IPS DF 19.7 (cell line): ENCODE measurements at regions not wholly inside any gene's neighbourhood (a gene's known extent, or its start where the extent isn't known, plus 50 kb on each side); places are given as distances from the start of the nearest gene placed in this dataset.

Experiments used
- DNase-seq: peaks from one replicate; pipeline ENCODE4 v3.0.0-alpha.2; 2013; ENCODE audit warnings: low read depth, low spot score

- no peak for DNase-seq
These were observed 113.6 kb upstream of the ATP8B1 start for GRCh38 chr18:57916684-57917083.

DNA sequence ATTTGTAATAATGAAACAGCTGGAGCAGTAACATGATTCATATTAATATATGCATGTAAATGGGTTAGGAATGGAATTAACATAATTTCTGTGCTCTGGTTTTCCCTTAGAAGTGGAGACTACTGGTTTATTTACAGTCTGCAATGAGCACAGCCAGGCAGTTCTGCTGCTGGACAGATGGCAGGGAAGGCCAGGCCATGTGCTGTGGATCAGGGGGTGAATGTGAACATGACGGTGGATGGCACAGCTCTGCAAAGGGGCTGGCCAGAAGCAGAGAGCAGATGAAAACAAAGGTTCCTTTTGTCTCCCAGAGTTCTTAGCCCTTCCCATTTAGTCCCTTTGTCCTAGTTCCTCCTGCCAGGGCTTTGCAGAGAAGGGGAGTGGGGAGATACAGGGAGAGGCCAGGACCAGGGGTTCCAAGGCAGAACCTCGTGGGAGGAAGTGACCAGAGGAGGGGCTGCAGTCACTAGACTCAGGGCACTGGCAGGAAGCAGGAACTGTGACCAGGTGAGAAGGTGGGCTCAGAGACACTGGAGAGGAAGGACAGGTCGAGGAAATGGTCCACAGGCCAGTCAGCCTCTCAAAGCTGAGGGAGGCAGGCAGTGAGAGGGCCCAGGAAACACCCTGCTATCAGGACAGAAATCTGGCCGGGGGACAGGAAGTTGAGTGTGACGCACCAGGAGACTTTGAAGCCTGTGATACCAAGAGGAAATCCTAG is 112.9 kb upstream of the ATP8B1 start:
- DNase-seq = no peak

DNA sequence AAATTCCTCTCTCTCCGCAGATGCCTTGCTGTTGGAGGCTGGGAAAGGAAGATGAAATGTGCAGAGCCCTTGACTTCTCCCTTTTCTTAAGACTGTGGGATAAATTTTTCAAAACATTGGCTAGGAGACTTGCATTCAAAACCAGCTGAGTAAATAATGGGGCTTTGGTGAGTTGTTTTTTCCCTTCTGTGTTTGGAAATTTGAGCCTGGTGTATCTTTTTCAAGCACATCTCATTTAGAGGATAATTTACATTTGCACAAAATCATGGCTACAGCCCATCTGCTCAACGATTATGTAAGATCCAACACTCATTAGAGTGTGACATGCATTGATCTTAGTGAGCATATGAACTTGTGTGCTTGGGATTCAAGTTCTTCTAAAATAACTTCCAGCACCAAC is 112.1 kb upstream of the ATP8B1 start:
- DNase-seq = no peak

DNA sequence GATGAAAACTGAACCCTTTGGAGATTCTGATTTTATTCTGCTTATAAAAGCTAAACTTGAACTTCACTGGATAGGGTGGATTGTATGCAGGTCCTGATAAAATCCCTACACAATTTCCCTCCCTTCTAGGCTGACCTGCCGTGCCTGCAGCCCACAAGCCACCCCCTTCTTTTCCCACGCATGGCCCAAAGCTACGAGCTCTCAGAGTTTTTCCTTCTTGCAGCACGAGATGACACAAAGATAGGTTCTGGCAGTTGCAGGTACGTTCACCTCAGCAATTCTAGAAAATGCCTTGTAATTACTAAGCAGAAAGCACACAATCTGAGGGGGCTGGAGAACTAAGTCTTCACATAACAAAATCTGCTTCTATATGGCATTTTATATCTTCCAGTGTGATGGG is 110.6 kb upstream of the ATP8B1 start:
- no peak for DNase-seq

- no peak for DNase-seq
These were observed 107.7 kb upstream of the ATP8B1 start for GRCh38 chr18:57910817-57911216.

- no peak for DNase-seq
These were observed 107.0 kb upstream of the ATP8B1 start for GRCh38 chr18:57910134-57910533.

- no peak for DNase-seq
These were observed 106.5 kb upstream of the ATP8B1 start for GRCh38 chr18:57909620-57910019.

GRCh38 chr18:57908092-57908491 is 105.0 kb upstream of the ATP8B1 start:
- no peak for DNase-seq

DNA sequence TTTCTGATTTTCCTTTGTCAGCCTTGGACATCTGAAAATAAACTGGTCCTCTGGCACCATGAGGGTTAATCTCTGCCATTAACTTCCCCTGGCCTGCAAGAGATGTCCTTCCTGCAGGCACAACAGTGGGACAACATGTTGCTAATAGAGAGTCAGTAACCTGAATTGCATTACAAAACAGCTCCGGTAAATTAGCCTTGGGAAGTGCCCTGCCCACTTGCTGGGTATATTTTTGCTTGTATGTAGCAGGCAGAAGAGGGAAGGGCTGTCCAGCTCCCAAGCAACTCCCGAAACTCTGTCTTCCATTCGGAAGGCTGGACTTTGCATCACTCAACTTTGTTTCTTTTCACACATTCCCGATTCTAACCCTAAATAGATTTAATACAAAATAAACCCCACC is 104.4 kb upstream of the ATP8B1 start:
- DNase-seq = no peak

DNA sequence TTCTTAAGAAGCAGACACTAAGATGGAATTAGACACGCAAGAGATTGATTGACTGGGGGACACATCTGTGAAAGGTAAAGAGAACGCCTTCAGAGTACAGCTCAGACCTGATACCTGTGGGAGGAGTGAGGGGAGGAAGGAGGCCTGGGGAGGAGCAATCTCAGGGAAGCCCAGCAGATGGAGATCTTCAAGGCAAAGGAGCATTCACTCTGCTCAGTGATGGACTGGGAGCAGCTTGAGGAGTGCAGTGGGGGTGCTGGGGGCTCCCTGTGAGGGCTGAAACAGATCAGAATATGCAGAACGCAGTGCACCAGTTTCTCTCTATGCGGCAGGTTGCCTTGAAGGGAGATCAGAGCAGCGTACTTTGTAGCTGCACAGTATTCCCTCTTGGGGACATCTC is 103.7 kb upstream of the ATP8B1 start:
- DNase-seq = no peak

DNA sequence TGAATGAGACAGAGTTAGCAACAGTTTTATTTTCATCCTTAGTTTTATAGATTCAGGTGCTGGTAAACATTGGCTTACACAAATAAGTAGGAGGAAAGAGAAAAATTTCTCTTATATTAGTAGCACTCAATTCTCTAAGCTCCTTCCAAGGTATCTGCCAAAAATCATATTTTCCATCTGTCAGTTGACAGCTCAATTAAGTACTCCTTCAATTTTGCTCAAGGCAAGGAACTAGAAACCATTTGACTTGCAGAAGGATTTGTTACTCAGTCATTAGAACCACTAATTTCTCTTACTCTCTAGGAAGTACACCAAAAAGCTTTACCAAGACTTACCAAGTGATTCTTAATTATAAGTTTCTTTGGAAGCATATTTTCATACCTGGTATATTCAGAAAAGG is 101.4 kb upstream of the ATP8B1 start:
- DNase-seq = no peak

GRCh38 chr18:57902721-57903120 is 99.6 kb upstream of the ATP8B1 start:
- DNase-seq = no peak

- no peak for DNase-seq
These were observed 98.9 kb upstream of the ATP8B1 start for GRCh38 chr18:57901825-57902589.

DNA sequence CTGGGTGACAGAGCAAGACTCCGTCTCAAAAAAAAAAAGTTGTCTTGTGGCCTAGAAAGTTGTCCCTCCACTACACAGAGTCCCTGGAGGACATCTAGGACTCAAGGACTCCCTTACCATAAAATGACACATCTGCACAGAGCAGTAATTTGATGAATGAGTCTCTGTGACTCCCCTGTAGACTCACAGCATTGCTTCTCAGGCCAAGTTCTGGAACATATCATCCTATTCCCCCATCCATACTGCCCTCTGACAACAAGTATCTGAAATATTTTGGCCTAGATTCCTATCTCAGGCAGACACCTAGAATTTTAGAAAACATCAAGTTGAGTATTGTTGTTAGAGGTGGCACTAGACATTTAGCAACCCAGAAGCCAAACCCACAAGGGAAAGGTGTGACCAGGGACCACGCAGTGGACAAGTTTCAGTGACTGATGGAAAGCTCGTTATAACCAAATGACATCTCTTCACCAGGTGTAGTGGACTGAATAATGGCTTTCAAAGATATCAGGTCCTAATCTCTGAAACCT is 97.9 kb upstream of the ATP8B1 start:
- DNase-seq = no peak

DNA sequence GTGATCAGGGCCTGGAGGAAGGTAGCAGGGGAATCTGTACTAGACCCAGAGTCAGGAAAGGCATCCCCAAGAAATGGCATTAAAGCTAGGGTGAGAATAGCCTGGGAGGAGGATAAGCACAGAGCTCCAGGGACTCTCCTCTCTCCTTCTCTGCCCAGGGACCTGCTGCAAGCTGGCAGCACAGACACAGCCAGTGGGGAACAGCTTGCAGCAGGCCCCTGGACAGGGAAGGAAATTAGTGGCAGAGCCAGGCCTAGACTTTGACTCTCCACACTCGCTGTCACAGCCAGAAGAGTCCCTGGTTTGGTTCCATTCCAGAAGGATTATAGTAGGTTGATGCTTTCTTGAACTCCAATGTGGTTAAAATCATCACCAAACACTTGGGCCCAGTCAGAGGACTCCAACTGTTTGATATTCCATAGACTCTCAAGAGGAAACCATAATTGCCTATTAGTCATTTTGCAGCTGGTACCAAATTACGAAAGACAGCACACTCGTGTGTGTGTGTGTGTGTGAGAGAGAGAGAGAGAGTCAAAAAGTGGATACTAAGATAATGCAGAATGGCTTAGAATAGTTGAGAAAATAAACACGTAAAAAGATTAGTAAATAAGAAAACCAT is 95.5 kb upstream of the ATP8B1 start:
- DNase-seq = no peak

DNA sequence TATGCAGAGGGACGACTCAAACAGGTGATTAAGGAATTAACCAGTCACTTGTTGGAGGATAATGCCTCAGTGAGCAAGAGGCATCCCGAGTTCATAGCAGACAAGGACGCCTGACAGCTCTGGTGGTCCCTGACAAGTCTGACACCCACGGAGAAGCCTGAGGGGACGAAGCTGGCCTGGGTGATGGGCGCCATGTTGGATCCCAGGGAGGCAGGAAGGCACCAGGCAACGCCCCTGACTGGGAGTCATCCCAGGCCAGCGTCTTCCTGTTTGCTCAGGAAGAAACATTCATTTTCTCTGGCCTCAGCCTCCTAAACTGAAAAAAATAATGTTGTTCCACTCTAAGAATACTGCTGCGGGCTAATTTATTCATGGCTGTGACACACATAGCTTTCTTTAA is 92.1 kb upstream of the ATP8B1 start:
- DNase-seq = no peak

DNA sequence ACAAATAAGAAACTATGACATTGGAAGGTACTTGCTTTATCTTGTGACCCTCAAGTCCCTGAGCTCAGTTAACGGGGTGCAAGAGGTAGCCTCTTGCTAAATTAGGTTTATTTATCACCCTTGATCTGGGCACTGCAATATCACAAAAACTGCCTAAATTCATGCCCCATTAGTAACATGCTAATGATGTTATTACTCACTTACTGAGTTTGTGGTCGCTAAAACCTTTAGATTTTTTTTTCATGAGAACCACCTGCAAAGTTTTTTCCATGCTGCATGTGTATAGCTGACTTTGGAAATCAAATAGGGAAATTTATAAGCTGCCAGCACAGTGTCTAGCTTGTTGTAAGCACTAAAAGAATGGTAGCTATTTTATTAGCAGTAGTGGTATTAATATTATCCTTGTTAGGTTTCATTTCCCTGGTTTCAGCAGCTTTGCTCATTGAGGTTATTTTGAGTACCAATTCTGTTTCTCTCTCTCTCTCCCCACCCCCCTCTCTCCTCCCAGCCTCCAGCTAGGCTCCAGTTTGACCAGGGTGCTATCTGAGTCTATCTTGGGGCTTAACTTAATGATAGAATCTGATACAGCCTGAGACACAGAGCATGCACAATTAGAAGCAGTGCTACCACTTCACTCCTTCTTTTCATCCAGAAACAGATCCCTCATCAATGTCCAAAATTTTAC is 88.7 kb upstream of the ATP8B1 start:
- no peak for DNase-seq

DNA sequence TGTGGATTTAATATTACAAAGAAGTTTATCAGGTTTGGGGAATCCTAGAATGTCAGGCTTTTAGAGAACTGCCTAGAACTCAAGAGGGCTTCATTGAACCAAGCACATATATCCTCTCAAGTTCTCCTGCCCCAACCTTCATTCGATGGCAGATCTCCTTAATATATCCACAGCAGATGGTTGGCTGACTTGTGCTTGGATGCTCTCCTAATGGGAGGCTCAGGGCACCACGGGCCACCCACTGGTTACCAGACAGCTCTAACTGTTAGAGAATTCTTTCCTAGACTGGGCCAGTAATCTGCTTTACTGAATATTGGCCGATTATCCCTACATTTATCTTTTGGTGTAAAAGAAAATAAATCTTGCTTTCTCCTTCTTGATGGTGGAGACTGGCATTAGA is 87.2 kb upstream of the ATP8B1 start:
- DNase-seq = no peak

DNA sequence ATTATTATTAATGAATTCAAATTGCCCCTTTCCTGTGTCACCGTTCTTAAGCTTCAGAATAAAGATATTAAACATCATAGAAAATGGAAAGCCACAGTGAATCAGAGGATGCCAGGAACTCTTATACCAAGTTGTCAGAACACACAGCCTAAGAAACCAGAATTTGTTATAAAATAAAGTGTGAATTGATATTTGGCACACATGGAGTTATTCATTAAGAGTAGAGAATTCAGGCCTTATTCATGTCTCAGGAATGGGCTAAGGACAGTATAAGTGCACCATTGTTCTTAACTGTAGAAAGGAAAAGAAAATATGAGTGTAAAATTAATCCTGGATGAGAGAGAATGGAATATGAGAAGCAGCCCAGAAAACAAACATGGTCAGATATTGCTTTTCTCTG is 86.7 kb upstream of the ATP8B1 start:
- no peak for DNase-seq

GRCh38 chr18:57887543-57888383 is 84.6 kb upstream of the ATP8B1 start:
- no peak for DNase-seq

GRCh38 chr18:57885931-57886330 is 82.8 kb upstream of the ATP8B1 start:
- DNase-seq = no peak
